ENCODE measurements at regions not wholly inside any gene's neighbourhood (a gene's known extent, or its start where the extent isn't known, plus 50 kb on each side); places are given as distances from the start of the nearest gene placed in this dataset.

GRCh38 chr7:98698976-98699375, 81.9 kb downstream of the NPTX2 start:
- H3K9ac ChIP-seq, result no peak overlapping the region
- H3K4me2 ChIP-seq, result no peak overlapping the region
- H3K27ac ChIP-seq, result no peak overlapping the region
- no peaks in the 10 kb centered on the region for H4K20me1 ChIP-seq
- H3K4me3 ChIP-seq, result no peak overlapping the region
- H3K4me1 ChIP-seq, result peaks cover 18% of the 10 kb centered on the region
- H3K36me3 ChIP-seq, result no peaks in the 10 kb centered on the region
- H3K27me3 ChIP-seq, result no peaks in the 10 kb centered on the region
- peaks cover 18% of the 10 kb centered on the region for H3K9me3 ChIP-seq
- no peak for TF ChIP-seq Cebpa-rat (IDR thresholded peaks at IDR 0.05)

- H3K4me1 ChIP-seq, result peaks cover 23% of the 10 kb centered on the region
- H3K4me2 ChIP-seq, result no peak overlapping the region
- no peak for TF ChIP-seq Cebpa-rat (IDR thresholded peaks at IDR 0.05)
Measured at GRCh38 chr7:98700533-98700932, 83.4 kb downstream of the NPTX2 start.

DNA sequence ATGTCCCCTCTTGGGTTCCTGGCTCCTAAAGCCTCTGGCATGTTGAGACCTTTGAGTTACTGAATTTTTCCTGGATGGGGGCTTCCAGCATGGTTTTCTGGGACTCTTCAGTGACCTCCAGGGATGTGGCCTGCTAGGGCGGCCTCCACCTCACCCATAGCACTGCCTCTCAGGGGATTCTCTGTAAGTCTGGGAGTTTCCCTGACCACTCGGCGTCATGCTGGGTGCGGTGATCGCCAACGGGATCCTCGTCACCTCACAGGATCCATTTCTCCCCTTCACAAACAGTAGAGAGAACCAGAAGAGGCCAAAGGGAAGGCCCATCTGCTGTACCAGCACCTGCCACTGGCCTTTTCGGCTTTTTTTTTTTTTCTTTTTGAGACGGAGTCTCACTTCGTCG, 84.3 kb downstream of the NPTX2 start:
- no peak for TF ChIP-seq Cebpa-rat (IDR thresholded peaks at IDR 0.05)
- Histone ChIP-seq H3K4me3 (no peak overlapping the region), H3K27ac (no peak overlapping the region), H4K20me1 (no peaks in the 10 kb centered on the region), H3K27me3 (no peaks in the 10 kb centered on the region), H3K4me1 (peaks cover 23% of the 10 kb centered on the region), H3K4me2 (peak overlapping the region; percentile 48; the same call in 1 of the 2 replicates), H3K9me3 (peaks cover 13% of the 10 kb centered on the region), H3K36me3 (no peaks in the 10 kb centered on the region), H3K9ac (no peak overlapping the region)

More at GRCh38 chr7:98700533-98700932, 83.4 kb downstream of the NPTX2 start:
- Histone ChIP-seq H4K20me1 (no peaks in the 10 kb centered on the region), H3K27ac (no peak overlapping the region), H3K36me3 (no peaks in the 10 kb centered on the region), H3K4me3 (no peak overlapping the region), H3K27me3 (no peaks in the 10 kb centered on the region), H3K9me3 (peaks cover 13% of the 10 kb centered on the region), H3K9ac (no peak overlapping the region)

GRCh38 chr7:98702021-98702420, 84.9 kb downstream of the NPTX2 start:
- no peak overlapping the region for H3K4me3 ChIP-seq
- H3K27me3 ChIP-seq, result no peaks in the 10 kb centered on the region
- H3K36me3 ChIP-seq, result no peaks in the 10 kb centered on the region
- H3K27ac ChIP-seq, result no peak overlapping the region
- H4K20me1 ChIP-seq, result no peaks in the 10 kb centered on the region
- no peak for TF ChIP-seq Cebpa-rat (IDR thresholded peaks at IDR 0.05)
- H3K9ac ChIP-seq, result no peak overlapping the region
- H3K9me3 ChIP-seq, result peaks cover 7% of the 10 kb centered on the region
- H3K4me1 ChIP-seq, result peaks cover 23% of the 10 kb centered on the region
- peak overlapping the region; percentile 48 for H3K4me2 ChIP-seq

- no peak overlapping the region for H3K4me3 ChIP-seq
- H4K20me1 ChIP-seq, result no peaks in the 10 kb centered on the region
- no peak overlapping the region for H3K9ac ChIP-seq
- H3K36me3 ChIP-seq, result no peaks in the 10 kb centered on the region
- peak overlapping the region; percentile 22; the same call in 1 of the 2 replicates for H3K4me2 ChIP-seq
- H3K27me3 ChIP-seq, result no peaks in the 10 kb centered on the region
- no peaks in the 10 kb centered on the region for H3K9me3 ChIP-seq
- no peak for TF ChIP-seq Cebpa-rat (IDR thresholded peaks at IDR 0.05)
- no peak overlapping the region for H3K27ac ChIP-seq
- H3K4me1 ChIP-seq, result peaks cover 23% of the 10 kb centered on the region
Measured at GRCh38 chr7:98703916-98704315, 86.8 kb downstream of the NPTX2 start.

DNA sequence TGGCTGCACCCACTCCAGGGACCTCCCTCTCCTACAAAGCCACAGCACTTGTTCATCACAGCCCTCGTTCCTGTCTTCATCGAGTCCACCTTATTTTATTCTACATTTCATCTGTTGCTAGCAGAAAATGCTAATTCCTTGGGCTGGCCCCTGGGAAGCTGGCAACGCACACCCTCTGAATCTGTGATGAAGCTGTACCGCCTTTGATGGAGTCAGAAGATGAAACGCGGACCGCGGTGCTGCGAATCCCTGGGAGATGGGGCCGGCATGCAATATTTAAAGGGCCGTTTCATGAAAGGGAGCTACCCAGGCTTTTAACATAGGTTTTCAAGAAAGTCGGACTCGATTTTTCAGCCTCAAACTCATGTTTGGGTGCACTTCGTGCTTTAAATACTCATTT, 88.5 kb downstream of the NPTX2 start:
- Histone ChIP-seq H3K4me2 (no peak overlapping the region), H3K4me1 (peaks cover 23% of the 10 kb centered on the region), H3K27me3 (no peaks in the 10 kb centered on the region), H3K27ac (no peak overlapping the region), H4K20me1 (no peaks in the 10 kb centered on the region), H3K36me3 (no peaks in the 10 kb centered on the region), H3K9me3 (no peaks in the 10 kb centered on the region), H3K9ac (no peak overlapping the region), H3K4me3 (no peak overlapping the region)
- no peak for TF ChIP-seq Cebpa-rat (IDR thresholded peaks at IDR 0.05)

GRCh38 chr7:98707076-98707475, 90.0 kb downstream of the NPTX2 start:
- H4K20me1 ChIP-seq, result no peaks in the 10 kb centered on the region
- H3K4me1 ChIP-seq, result peaks cover 14% of the 10 kb centered on the region
- no peak overlapping the region for H3K4me2 ChIP-seq
- no peak overlapping the region for H3K9ac ChIP-seq
- TF ChIP-seq Cebpa-rat (IDR thresholded peaks at IDR 0.05), result no peak
- no peak overlapping the region for H3K27ac ChIP-seq
- no peaks in the 10 kb centered on the region for H3K27me3 ChIP-seq
- no peaks in the 10 kb centered on the region for H3K36me3 ChIP-seq
- no peak overlapping the region for H3K4me3 ChIP-seq
- peaks cover 8% of the 10 kb centered on the region for H3K9me3 ChIP-seq

DNA sequence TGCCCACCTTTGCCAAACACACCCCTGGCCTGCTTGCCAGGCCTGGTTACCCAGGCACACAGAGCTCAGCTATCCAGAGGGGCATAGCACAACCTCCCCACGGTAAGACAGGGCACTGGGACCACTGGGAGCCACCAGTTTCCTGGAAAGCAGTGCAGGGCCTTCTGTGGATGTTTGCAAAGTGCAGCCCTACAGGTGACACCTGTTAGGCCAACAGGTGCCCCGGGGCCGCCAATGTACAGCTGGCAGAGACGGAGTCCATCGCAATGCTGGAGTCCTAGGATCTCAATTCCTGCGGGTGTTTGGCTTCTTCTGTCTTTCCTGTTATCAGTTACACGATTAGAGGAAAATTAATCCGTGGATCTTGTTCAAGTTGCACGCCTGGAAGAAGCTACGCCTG, 94.9 kb downstream of the NPTX2 start:
- Histone ChIP-seq H3K27ac (no peak overlapping the region), H3K9me3 (peaks cover 8% of the 10 kb centered on the region), H4K20me1 (no peaks in the 10 kb centered on the region), H3K4me3 (no peak overlapping the region), H3K4me1 (peaks cover 12% of the 10 kb centered on the region), H3K4me2 (no peak overlapping the region), H3K9ac (no peak overlapping the region), H3K27me3 (no peaks in the 10 kb centered on the region), H3K36me3 (no peaks in the 10 kb centered on the region)
- TF ChIP-seq Cebpa-rat (IDR thresholded peaks at IDR 0.05), result no peak

DNA sequence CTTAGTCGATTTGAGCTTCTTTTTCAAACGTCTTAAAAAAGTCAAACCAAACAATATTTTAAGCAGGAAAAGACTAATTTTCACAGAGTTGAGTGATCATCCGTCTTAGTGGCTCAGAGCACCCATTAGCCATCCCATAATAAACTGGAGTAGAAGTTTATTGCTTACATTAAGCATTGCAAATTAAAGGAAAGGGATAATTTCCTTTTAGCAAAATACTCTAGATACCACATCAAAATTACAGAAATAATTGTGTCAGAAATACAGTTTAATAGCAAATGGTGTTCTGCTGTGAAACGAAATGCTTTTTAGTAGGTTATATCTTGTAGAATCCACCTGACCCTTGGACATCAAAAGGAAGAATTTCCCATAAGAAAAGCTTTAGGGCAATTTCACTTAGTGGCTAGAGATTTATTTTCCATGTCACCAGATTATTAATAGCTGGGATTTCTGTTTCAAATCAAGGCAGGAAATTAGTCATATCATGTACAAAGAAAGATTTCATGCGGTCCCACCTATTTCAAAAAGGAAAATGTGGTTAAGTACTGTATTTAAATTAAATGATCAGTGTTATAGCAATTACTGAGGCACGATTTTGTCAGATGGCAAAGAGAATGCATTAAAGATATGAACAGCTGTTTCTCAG, 96.2 kb downstream of the NPTX2 start:
- Histone ChIP-seq H3K36me3 (no peaks in the 10 kb centered on the region), H3K4me3 (no peak overlapping the region), H3K27ac (no peak overlapping the region), H3K9ac (no peak overlapping the region), H4K20me1 (no peaks in the 10 kb centered on the region), H3K4me1 (peaks cover 12% of the 10 kb centered on the region), H3K9me3 (peaks cover 8% of the 10 kb centered on the region), H3K4me2 (peak overlapping the region; percentile 29), H3K27me3 (no peaks in the 10 kb centered on the region)
- no peak for TF ChIP-seq Cebpa-rat (IDR thresholded peaks at IDR 0.05)

DNA sequence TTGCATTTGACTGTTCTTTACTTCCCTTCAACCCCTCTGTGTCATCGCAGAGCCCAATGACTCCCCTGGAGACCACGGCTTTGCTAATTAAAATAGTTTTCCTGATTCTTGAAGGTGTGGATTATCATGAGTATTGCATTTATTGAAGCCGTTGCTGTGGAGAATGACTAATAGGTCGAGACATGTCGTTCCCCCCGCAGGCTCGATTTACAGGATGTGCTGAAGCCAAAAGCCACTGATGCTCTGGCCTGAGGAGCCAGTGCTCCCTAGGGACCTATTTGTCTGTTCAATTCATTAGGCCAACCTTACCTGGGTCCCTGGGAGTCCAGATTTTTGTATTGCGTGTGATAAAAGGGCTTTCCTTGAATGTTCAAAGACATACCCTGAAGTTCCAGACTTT, 102.3 kb downstream of the NPTX2 start:
- no peak overlapping the region for H3K9ac ChIP-seq
- H3K4me3 ChIP-seq, result no peak overlapping the region
- H3K36me3 ChIP-seq, result no peaks in the 10 kb centered on the region
- H3K27ac ChIP-seq, result no peak overlapping the region
- no peaks in the 10 kb centered on the region for H3K27me3 ChIP-seq
- no peaks in the 10 kb centered on the region for H4K20me1 ChIP-seq
- no peak for TF ChIP-seq Cebpa-rat (IDR thresholded peaks at IDR 0.05)
- no peak overlapping the region for H3K4me2 ChIP-seq
- H3K9me3 ChIP-seq, result no peaks in the 10 kb centered on the region
- H3K4me1 ChIP-seq, result peaks cover 9% of the 10 kb centered on the region

- H3K36me3 ChIP-seq, result no peaks in the 10 kb centered on the region
- no peak for TF ChIP-seq Cebpa-rat (IDR thresholded peaks at IDR 0.05)
- H3K27ac ChIP-seq, result no peak overlapping the region
- no peaks in the 10 kb centered on the region for H3K9me3 ChIP-seq
- peaks cover 15% of the 10 kb centered on the region for H3K4me1 ChIP-seq
- no peak overlapping the region for H3K4me2 ChIP-seq
- no peak overlapping the region for H3K4me3 ChIP-seq
- H3K27me3 ChIP-seq, result no peaks in the 10 kb centered on the region
- H4K20me1 ChIP-seq, result no peaks in the 10 kb centered on the region
- H3K9ac ChIP-seq, result no peak overlapping the region
Measured at GRCh38 chr7:98722402-98722801, 105.3 kb downstream of the NPTX2 start.
